SK-N-SH (cell line): ENCODE measurements at regions not wholly inside any gene's neighbourhood (a gene's known extent, or its start where the extent isn't known, plus 50 kb on each side); places are given as distances from the start of the nearest gene placed in this dataset.

Source experiments
- CTCF ChIA-PET: fragments of 300-600, 350-600 bp; formaldehyde crosslinking; extraction: SDS; loops from one replicate; lab custom pipeline; 2021; lab: Yijun Ruan, JAX
- POLR2A ChIA-PET: fragments of 350-600 bp; sonication (Branson Sonifier 250); formaldehyde crosslinking; extraction: SDS; loops from one replicate; lab custom pipeline; 2020; ENCODE audit warnings: antibody characterized with exemption, inconsistent platforms; lab: Yijun Ruan, JAX
- DNase-seq: peaks from one replicate; pipeline ENCODE4 v3.0.0; 2012
- H2AFZ ChIP-seq: fragments of 200-600 bp; sonication (generic); 2 replicates; pipeline ENCODE4 v1.8.1; 2016; ENCODE audit warnings: antibody characterized with exemption, mild to moderate bottlenecking, low read depth
- H3F3A ChIP-seq: fragments of 200-600 bp; sonication (generic); replicated peaks from 2 replicates; pipeline ENCODE3; 2016; ENCODE audit warnings: antibody characterized with exemption, mild to moderate bottlenecking; ENCODE audit not compliant: insufficient read depth
- H3K27ac ChIP-seq, 2 experiments: fragments of 200-500 bp in 1 of 2; fragments of 200-600 bp in 1 of 2; sonication (Bioruptor generic) in 1 of 2; sonication (generic), shearing (Covaris generic) in 1 of 2; 2 replicates each; pipeline versions ENCODE4 v1.5.1 to v1.6.1; 2014 to 2016; ENCODE audit warnings: low read depth in 2 of 2, inconsistent platforms in 1 of 2, low read length in 1 of 2, mild to moderate bottlenecking in 1 of 2, mixed read lengths in 1 of 2
- H3K27me3 ChIP-seq: fragments of 200-600 bp; sonication (generic), shearing (Covaris generic); 2 replicates; pipeline ENCODE4 v1.6.1; 2016; ENCODE audit warnings: mixed run types; ENCODE audit not compliant: insufficient read depth
- H3K36me3 ChIP-seq, 2 experiments: fragments of 200-500 bp in 1 of 2; fragments of 200-600 bp in 1 of 2; sonication (Bioruptor generic) in 1 of 2; sonication (generic) in 1 of 2; replicated peaks in 1 of 2; 2 replicates each; pipeline versions ENCODE3 to v1.5.1; 2014 to 2016; ENCODE audit warnings: low read length in 1 of 2, mild to moderate bottlenecking in 1 of 2; ENCODE audit not compliant: insufficient read depth in 2 of 2, control insufficient read depth in 1 of 2
- H3K4me1 ChIP-seq, 2 experiments: fragments of 200-500 bp in 1 of 2; fragments of 200-600 bp in 1 of 2; sonication (Bioruptor generic) in 1 of 2; sonication (generic), shearing (Covaris generic) in 1 of 2; 2 replicates each; pipeline versions ENCODE4 v1.5.1 to v1.6.1; 2014 to 2016; ENCODE audit warnings: low read depth in 1 of 2, low read length in 1 of 2, mixed run types in 1 of 2; ENCODE audit not compliant: insufficient read depth in 2 of 2, control insufficient read depth in 1 of 2
- H3K4me2 ChIP-seq: fragments of 200-600 bp; sonication (generic), shearing (Covaris generic); 2 replicates; pipeline ENCODE4 v1.6.1; 2017; ENCODE audit warnings: mixed run types
- H3K4me3 ChIP-seq, 2 experiments: fragments of 200-500 bp in 1 of 2; fragments of 200-600 bp in 1 of 2; sonication (Bioruptor generic) in 1 of 2; sonication (generic), shearing (Covaris generic) in 1 of 2; 2 replicates each; pipeline versions ENCODE4 v1.5.1 to v1.8.1; 2014 to 2016; ENCODE audit warnings: low read depth in 2 of 2, inconsistent platforms in 1 of 2, low read length in 1 of 2, mild to moderate bottlenecking in 1 of 2, mixed read lengths in 1 of 2, moderate library complexity in 1 of 2
- H3K79me2 ChIP-seq: fragments of 200-600 bp; sonication (generic); 2 replicates; pipeline ENCODE4 v1.8.1; 2017; ENCODE audit warnings: mild to moderate bottlenecking; ENCODE audit not compliant: insufficient read depth
- H3K9ac ChIP-seq: fragments of 200-600 bp; sonication (generic); 2 replicates; pipeline ENCODE4 v1.6.1; 2017; ENCODE audit warnings: mixed run types
- H3K9me2 ChIP-seq: fragments of 200-600 bp; sonication (generic); 2 replicates; pipeline ENCODE4 v1.6.1; 2017; ENCODE audit warnings: mixed run types
- H3K9me3 ChIP-seq: fragments of 200-600 bp; sonication (generic); 2 replicates; pipeline ENCODE4 v1.6.1; 2017; ENCODE audit warnings: mixed run types, mild to moderate bottlenecking, moderate library complexity
- H4K20me1 ChIP-seq: fragments of 200-600 bp; sonication (generic); 2 replicates; pipeline ENCODE4 v1.6.1; 2017; ENCODE audit warnings: mild to moderate bottlenecking, mixed run types; ENCODE audit not compliant: insufficient read depth
- ELF1 ChIP-seq: IDR thresholded peaks from 2 replicates; pipeline ENCODE4 v1.4.0; 2012
- MAX ChIP-seq: IDR thresholded peaks from 2 replicates; pipeline ENCODE4 v1.4.0; 2012; ENCODE audit warnings: low read depth
- NFIC ChIP-seq: IDR thresholded peaks from 2 replicates; pipeline ENCODE4 v1.4.0; 2012; ENCODE audit warnings: borderline replicate concordance
- RXRA ChIP-seq: IDR thresholded peaks from 2 replicates; pipeline ENCODE4 v1.4.0; 2012; ENCODE audit warnings: low read depth, mild to moderate bottlenecking, borderline replicate concordance
- SIN3A ChIP-seq: IDR thresholded peaks from 2 replicates; pipeline ENCODE4 v1.6.1; 2012; ENCODE audit warnings: low read depth, mild to moderate bottlenecking, low read length, moderate library complexity, borderline replicate concordance
- TCF12 ChIP-seq: IDR thresholded peaks from 2 replicates; pipeline ENCODE4 v1.4.0; 2012
- TEAD4 ChIP-seq: IDR thresholded peaks from 2 replicates; pipeline ENCODE4 v1.4.0; 2012; ENCODE audit warnings: mild to moderate bottlenecking, borderline replicate concordance; ENCODE audit not compliant: insufficient read depth
- USF1 ChIP-seq: IDR thresholded peaks from 2 replicates; pipeline ENCODE4 v1.4.0; 2012; ENCODE audit warnings: low read depth, borderline replicate concordance
- whole genome bisulfite sequencing: methylation state at CpG from one replicate; pipeline ENCODE4 v1.1.6; 2017; ENCODE audit warnings: low lambda C conversion rate; 5-methylcytosine and 5-hydroxymethylcytosine counted together
- TF ChIP-seq, protein P1 (sequence below): fragments of 150-350 bp; IDR thresholded peaks from 2 replicates; pipeline ENCODE4 v1.6.1; 2016; ENCODE audit warnings: mild to moderate bottlenecking, low read depth, low read length
- TF ChIP-seq, protein P2 (sequence below): IDR thresholded peaks from 2 replicates; pipeline ENCODE4; 2012
- TF ChIP-seq, protein P3 (sequence below): IDR thresholded peaks from 2 replicates; pipeline ENCODE4 v1.6.1; 2012; ENCODE audit warnings: mild to moderate bottlenecking, low read depth, low read length, moderate library complexity
- TF ChIP-seq, protein P4 (sequence below): IDR thresholded peaks from 2 replicates; pipeline ENCODE4 v1.4.0; 2012; ENCODE audit warnings: low read depth, borderline replicate concordance
- TF ChIP-seq, protein P5 (sequence below): fragments of 200-600 bp; sonication (generic); IDR thresholded peaks from 2 replicates; pipeline ENCODE4 v1.6.1; 2017; ENCODE audit warnings: antibody characterized with exemption, mild to moderate bottlenecking, moderate library complexity

- Histone ChIP-seq H2AFZ (no peak overlapping the region), H3K9me2 (no peaks in the 10 kb centered on the region), H3K27ac (no peak overlapping the region), H3K4me3 (no peak overlapping the region), H3K4me1 (no peaks in the 10 kb centered on the region), H4K20me1 (no peaks in the 10 kb centered on the region), H3F3A (no peaks in the 10 kb centered on the region), H3K9me3 (no peaks in the 10 kb centered on the region), H3K9ac (no peak overlapping the region), H3K27me3 (no peaks in the 10 kb centered on the region), H3K4me2 (no peak overlapping the region), H3K36me3 (no peaks in the 10 kb centered on the region), H3K79me2 (no peaks in the 10 kb centered on the region)
- CTCF ChIA-PET = interaction anchor here (1.3 kb wide), 1 partner anchor 10 kb away, joined by 3 read pairs; no protein-coding TSS in a partner anchor
- no peak for DNase-seq
- POLR2A ChIA-PET = interaction anchor here (0.6 kb wide), 1 partner anchor 74 kb away, joined by 5 read pairs; no protein-coding TSS in a partner anchor
- no peak for TF ChIP-seq USF1
- no peak for TF ChIP-seq SIN3A
- TF ChIP-seq, protein P1, sequence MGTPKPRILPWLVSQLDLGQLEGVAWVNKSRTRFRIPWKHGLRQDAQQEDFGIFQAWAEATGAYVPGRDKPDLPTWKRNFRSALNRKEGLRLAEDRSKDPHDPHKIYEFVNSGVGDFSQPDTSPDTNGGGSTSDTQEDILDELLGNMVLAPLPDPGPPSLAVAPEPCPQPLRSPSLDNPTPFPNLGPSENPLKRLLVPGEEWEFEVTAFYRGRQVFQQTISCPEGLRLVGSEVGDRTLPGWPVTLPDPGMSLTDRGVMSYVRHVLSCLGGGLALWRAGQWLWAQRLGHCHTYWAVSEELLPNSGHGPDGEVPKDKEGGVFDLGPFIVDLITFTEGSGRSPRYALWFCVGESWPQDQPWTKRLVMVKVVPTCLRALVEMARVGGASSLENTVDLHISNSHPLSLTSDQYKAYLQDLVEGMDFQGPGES = no peak
- 78% methylated on average over 3 of the region's 3 CpGs for WGBS
These were observed 194.6 kb downstream of the TM9SF2 start for GRCh38 chr13:99695857-99696256.

DNA sequence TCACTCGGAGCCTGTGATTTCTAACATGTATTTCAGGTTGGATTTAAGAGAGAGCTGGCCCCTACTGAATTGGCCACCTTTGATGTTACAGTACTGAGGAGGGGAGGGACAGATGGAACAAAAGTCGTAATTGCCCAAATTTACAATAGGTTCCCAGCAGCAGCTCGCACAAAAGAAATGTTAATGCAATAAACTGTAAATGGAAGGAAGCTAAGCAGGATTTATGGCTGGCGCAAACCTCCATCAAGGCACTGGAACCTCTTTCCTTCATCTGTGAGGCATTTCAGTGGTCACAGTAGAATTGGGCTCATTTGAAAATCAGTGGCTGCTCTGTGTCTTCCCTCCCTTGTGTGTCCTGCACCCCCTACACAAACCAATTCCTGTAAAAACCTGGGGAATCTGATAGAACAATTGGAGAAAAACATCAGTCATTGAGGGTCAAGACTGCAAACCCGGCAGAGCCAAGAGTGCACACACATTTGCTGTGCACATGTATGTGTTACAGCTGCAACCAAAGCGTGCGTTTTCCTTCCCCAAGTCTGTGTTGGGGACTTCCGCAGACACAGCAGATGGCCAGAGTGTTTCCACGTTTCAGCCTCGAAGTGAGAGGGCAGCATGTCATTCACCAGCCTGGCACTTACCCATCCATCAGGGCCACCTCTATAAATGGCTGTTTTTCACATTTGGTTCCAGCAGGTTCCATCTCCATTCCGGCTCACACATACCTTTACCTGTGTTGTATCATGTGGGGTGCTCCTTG, 192.8 kb downstream of the TM9SF2 start:
- TF ChIP-seq, protein P2, sequence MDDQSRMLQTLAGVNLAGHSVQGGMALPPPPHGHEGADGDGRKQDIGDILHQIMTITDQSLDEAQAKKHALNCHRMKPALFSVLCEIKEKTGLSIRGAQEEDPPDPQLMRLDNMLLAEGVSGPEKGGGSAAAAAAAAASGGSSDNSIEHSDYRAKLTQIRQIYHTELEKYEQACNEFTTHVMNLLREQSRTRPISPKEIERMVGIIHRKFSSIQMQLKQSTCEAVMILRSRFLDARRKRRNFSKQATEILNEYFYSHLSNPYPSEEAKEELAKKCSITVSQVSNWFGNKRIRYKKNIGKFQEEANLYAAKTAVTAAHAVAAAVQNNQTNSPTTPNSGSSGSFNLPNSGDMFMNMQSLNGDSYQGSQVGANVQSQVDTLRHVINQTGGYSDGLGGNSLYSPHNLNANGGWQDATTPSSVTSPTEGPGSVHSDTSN = no peak
- TF ChIP-seq, protein P3, sequence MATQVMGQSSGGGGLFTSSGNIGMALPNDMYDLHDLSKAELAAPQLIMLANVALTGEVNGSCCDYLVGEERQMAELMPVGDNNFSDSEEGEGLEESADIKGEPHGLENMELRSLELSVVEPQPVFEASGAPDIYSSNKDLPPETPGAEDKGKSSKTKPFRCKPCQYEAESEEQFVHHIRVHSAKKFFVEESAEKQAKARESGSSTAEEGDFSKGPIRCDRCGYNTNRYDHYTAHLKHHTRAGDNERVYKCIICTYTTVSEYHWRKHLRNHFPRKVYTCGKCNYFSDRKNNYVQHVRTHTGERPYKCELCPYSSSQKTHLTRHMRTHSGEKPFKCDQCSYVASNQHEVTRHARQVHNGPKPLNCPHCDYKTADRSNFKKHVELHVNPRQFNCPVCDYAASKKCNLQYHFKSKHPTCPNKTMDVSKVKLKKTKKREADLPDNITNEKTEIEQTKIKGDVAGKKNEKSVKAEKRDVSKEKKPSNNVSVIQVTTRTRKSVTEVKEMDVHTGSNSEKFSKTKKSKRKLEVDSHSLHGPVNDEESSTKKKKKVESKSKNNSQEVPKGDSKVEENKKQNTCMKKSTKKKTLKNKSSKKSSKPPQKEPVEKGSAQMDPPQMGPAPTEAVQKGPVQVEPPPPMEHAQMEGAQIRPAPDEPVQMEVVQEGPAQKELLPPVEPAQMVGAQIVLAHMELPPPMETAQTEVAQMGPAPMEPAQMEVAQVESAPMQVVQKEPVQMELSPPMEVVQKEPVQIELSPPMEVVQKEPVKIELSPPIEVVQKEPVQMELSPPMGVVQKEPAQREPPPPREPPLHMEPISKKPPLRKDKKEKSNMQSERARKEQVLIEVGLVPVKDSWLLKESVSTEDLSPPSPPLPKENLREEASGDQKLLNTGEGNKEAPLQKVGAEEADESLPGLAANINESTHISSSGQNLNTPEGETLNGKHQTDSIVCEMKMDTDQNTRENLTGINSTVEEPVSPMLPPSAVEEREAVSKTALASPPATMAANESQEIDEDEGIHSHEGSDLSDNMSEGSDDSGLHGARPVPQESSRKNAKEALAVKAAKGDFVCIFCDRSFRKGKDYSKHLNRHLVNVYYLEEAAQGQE = no peak
- TF ChIP-seq RXRA = no peak
- no peak for TF ChIP-seq TCF12
- no peak for TF ChIP-seq MAX
- TF ChIP-seq, protein P4, sequence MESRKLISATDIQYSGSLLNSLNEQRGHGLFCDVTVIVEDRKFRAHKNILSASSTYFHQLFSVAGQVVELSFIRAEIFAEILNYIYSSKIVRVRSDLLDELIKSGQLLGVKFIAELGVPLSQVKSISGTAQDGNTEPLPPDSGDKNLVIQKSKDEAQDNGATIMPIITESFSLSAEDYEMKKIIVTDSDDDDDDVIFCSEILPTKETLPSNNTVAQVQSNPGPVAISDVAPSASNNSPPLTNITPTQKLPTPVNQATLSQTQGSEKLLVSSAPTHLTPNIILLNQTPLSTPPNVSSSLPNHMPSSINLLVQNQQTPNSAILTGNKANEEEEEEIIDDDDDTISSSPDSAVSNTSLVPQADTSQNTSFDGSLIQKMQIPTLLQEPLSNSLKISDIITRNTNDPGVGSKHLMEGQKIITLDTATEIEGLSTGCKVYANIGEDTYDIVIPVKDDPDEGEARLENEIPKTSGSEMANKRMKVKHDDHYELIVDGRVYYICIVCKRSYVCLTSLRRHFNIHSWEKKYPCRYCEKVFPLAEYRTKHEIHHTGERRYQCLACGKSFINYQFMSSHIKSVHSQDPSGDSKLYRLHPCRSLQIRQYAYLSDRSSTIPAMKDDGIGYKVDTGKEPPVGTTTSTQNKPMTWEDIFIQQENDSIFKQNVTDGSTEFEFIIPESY = no peak
- no peak for TF ChIP-seq TEAD4
- TF ChIP-seq, protein P5, sequence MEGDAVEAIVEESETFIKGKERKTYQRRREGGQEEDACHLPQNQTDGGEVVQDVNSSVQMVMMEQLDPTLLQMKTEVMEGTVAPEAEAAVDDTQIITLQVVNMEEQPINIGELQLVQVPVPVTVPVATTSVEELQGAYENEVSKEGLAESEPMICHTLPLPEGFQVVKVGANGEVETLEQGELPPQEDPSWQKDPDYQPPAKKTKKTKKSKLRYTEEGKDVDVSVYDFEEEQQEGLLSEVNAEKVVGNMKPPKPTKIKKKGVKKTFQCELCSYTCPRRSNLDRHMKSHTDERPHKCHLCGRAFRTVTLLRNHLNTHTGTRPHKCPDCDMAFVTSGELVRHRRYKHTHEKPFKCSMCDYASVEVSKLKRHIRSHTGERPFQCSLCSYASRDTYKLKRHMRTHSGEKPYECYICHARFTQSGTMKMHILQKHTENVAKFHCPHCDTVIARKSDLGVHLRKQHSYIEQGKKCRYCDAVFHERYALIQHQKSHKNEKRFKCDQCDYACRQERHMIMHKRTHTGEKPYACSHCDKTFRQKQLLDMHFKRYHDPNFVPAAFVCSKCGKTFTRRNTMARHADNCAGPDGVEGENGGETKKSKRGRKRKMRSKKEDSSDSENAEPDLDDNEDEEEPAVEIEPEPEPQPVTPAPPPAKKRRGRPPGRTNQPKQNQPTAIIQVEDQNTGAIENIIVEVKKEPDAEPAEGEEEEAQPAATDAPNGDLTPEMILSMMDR = no peak
- no peak for TF ChIP-seq ELF1
- no peak for TF ChIP-seq NFIC
- TF ChIP-seq, all 33 proteins: peak for 0
- Histone ChIP-seq H3K9me3 (no peaks in the 10 kb centered on the region), H3K36me3 (no peaks in the 10 kb centered on the region), H4K20me1 (no peaks in the 10 kb centered on the region), H3K9ac (no peak overlapping the region), H3K27ac (no peak overlapping the region), H3K9me2 (no peaks in the 10 kb centered on the region), H3K4me1 (peaks cover 0 to 1% of the 10 kb centered on the region in 2 experiments; a peak in 2 of 4 replicates), H3K27me3 (no peaks in the 10 kb centered on the region), H3K4me2 (no peak overlapping the region), H2AFZ (no peak overlapping the region), H3F3A (no peaks in the 10 kb centered on the region), H3K4me3 (no peak overlapping the region), H3K79me2 (no peaks in the 10 kb centered on the region)
- ChIA-PET CTCF (no interaction called here), POLR2A (no interaction called here)
- no peak for DNase-seq
- 77% methylated on average over 11 of the region's 11 CpGs for WGBS
